VCaP (cell line): ENCODE measurements at regions not wholly inside any gene's neighbourhood (a gene's known extent, or its start where the extent isn't known, plus 50 kb on each side); places are given as distances from the start of the nearest gene placed in this dataset.
A peak's percentile ranks its signal among the peaks of the same experiment; 100 is the strongest.

Experiments
- H3K27ac ChIP-seq: fragments of 450-650 bp; 2 replicates; pipeline ENCODE4 v1.5.1; 2017
- CTCF ChIP-seq: fragments of 450-650 bp; conservative IDR thresholded peaks from 2 replicates; pipeline ENCODE4 v1.5.1; 2017; ENCODE audit warnings: mild to moderate bottlenecking, moderate library complexity

DNA sequence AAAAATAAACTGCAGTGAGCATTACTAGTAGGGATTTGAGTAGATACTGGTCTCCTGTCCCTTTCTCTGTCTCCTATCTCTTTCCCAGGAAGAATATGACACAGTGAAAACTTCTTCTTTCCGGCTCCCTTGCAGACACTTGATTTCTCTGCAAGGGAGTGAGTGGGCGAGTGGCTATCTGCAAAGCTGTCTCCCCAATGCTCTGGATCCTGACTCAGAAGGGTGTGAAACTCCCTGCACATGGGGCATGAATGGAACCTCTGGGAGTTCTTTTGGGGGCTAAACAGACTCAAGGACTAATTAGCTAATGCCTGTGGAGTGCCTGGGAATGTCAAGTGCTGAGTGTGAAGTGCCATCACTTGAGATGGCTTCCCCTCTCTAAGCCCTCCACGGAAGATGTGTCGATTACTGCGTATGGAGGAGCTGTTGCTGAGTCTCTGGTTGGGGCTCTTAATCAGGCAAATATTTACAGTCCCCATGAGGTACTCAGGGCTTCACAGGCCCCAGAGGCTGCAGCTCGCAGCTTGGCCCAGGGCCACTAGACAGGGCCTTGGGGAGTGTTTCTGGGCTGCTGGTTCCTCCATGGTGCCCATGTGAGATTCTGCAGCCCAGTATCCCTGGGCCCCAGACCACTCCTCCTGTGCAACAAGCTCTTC is 139.8 kb downstream of the RPS24 start:
- TF ChIP-seq CTCF: no peak
- H3K27ac ChIP-seq: peak overlapping the region; percentile 41

- no peak for TF ChIP-seq CTCF
- H3K27ac ChIP-seq: no peak overlapping the region
Measured at GRCh38 chr10:78175444-78176015, 141.9 kb downstream of the RPS24 start.

DNA sequence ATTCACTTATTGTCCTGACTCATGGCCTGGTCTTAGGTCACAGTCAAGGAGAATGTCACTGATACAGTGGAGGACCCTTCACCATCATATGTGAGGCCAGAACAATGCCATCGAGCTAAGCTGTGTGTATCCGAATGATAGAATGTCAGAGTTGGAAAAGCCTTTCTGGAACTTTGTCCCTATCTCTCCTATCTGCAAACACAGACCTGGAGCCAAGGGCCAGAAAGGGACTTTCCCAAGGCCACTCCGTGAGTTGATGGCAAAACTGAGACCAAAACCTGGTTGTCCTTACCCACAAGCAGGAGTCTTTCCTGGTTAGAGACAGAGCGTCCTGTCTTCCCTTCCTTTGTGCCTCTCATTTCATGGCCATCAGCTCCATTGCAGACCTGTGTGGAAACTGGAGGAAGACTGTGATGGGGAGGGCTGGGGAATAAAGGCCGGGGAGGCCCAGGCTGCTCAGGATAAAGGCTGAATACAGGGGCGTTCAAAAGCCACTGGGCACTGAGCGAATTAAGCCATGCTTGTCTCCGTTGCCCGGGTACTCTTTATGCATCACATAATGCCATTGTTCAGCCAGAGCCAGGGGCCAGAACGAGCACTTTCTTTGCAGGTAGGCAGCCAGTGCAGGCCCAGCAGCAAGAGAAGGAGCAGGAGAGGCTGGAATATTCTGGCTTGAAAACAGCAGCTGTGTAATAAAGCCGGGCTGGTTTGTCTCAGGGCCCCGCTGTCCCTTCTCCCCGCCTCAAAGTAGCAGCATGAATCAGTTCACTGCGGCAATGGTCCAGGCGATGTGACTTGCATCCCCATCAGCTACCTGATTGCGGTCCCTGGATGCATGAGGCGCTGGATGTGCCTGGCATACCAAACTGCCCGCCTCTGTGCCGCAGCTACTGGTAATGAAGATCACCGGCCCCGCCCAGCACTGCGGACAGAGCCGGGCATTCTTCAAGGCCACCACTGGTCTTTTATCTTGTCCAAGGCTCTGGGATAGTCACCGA is 143.0 kb downstream of the RPS24 start:
- TF ChIP-seq CTCF: no peak
- no peak overlapping the region for H3K27ac ChIP-seq

GRCh38 chr10:78177491-78178185 is 144.0 kb downstream of the RPS24 start:
- no peak overlapping the region for H3K27ac ChIP-seq
- no peak for TF ChIP-seq CTCF

- no peak overlapping the region for H3K27ac ChIP-seq
- TF ChIP-seq CTCF: no peak
Measured at GRCh38 chr10:78178397-78178796, 144.7 kb downstream of the RPS24 start.

DNA sequence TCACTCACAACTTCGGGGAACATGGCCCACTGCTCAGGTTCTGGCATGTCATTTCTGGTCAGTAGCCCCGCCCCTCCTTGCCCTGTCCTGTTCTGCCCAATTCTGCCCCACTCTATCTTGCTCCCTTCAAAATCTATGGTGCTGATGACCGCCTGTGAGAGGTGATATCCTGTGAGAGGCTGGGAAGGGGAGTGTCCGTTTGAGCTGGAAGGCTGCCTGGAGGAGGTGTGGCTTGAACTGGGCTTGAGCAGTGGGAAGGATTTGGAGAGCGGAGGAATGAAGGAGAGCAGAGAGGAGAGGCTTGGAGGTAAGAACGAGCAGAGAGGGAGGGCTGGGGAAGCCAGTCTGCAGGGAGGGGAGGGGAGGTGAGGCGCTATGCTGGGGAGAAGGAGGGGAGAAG is 145.3 kb downstream of the RPS24 start:
- H3K27ac ChIP-seq: no peak overlapping the region
- no peak for TF ChIP-seq CTCF
